ENCODE measurements at regions not wholly inside any gene's neighbourhood (a gene's known extent, or its start where the extent isn't known, plus 50 kb on each side); places are given as distances from the start of the nearest gene placed in this dataset.

DNA sequence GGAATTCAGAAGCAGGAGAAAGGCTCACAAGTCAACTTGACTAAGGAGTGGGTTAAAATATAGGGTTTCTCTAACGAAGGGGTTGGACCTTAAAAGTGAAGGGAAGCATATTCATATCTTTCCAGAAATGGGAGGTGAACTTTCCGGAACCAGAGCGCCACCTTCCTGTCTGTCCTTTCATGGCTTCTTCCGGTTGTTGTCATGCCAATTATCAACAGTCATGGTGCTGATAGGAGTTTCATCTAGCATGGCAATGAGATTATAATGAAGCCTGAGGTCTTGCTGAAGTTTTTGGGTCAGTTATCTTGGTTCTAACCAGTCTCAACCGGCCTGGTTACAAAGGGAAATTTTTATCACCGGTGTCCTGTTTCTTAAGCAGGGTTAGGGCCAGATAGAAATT is 162.9 kb upstream of the NBEA start:
- no peak for TF ChIP-seq POLR2AphosphoS5 (IDR thresholded peaks at IDR 0.05; ENCODE audit: low read depth, low read length)
- TF ChIP-seq POLR2A (IDR thresholded peaks at IDR 0.05; ENCODE audit: low read depth, low read length), result no peak
- TF ChIP-seq TAF1 (IDR thresholded peaks at IDR 0.05; ENCODE audit: borderline replicate concordance, low read depth, low read length), result no peak
